HL-60 (cell line): ENCODE measurements at regions not wholly inside any gene's neighbourhood (a gene's known extent, or its start where the extent isn't known, plus 50 kb on each side); places are given as distances from the start of the nearest gene placed in this dataset.

Source experiments
- DNase-seq, 2 experiments: peaks; one replicate each; pipeline ENCODE4 v3.0.0-alpha.2; 2010 to 2020; ENCODE audit warnings: low read depth in 1 of 2, low spot score in 1 of 2
- H3K27ac ChIP-seq: fragments of 250-450 bp; sonication (Bioruptor Pico); replicated peaks from 2 replicates; pipeline ENCODE4 v1.5.1; 2020; ENCODE audit warnings: mild to moderate bottlenecking, moderate library complexity
- H3K27me3 ChIP-seq: fragments of 250-450 bp; sonication (Bioruptor Pico); 2 replicates; pipeline ENCODE4 v1.5.1; 2021; ENCODE audit warnings: mild to moderate bottlenecking, moderate library complexity; ENCODE audit not compliant: insufficient read depth, poor library complexity, severe bottlenecking
- H3K4me3 ChIP-seq: replicated peaks from 2 replicates; pipeline ENCODE4 v1.5.1; 2011; ENCODE audit warnings: mild to moderate bottlenecking, control low read depth, low read length; ENCODE audit not compliant: insufficient read depth
- GABPA ChIP-seq: IDR thresholded peaks from 2 replicates; pipeline ENCODE4 v1.6.1; 2012; ENCODE audit warnings: low read depth
- POLR2AphosphoS5 ChIP-seq: IDR thresholded peaks from 2 replicates; pipeline ENCODE4 v1.6.1; 2012; ENCODE audit warnings: low read depth
- SPI1 ChIP-seq: IDR thresholded peaks from 2 replicates; pipeline ENCODE4 v1.6.1; 2012; ENCODE audit warnings: low read depth, mild to moderate bottlenecking, borderline replicate concordance
- TF ChIP-seq, protein P1 (sequence below): IDR thresholded peaks from one replicate; pipeline ENCODE4 v1.5.1; 2011; ENCODE audit warnings: low read length, control low read depth, inconsistent platforms; ENCODE audit not compliant: insufficient read depth
- TF ChIP-seq, protein P2 (sequence below): IDR thresholded peaks from 2 replicates; pipeline ENCODE4 v1.6.1; 2012; ENCODE audit warnings: low read depth; ENCODE audit not compliant: insufficient replicate concordance

DNA sequence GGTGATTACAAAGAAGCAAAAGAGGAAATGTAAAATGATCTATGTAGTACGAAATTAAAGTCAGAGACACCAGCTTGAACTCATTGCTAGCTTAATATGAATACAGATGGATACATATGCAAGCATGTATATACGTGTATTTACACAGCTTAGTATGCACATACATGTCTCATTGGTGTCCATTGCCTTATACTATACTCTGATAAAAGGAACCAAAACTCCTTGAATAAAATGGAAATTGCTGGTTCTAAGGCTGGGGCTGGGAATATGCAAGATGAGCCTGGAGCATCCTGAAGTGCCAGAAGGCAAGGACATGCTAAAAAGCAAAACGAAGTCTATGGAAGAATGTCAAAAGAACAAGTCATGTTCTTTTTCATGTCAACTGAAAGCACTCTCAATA lies 1424.4 kb upstream of the SLC39A10 start:
- TF ChIP-seq SPI1 = no peak
- TF ChIP-seq POLR2AphosphoS5 = no peak
- TF ChIP-seq, protein P1, sequence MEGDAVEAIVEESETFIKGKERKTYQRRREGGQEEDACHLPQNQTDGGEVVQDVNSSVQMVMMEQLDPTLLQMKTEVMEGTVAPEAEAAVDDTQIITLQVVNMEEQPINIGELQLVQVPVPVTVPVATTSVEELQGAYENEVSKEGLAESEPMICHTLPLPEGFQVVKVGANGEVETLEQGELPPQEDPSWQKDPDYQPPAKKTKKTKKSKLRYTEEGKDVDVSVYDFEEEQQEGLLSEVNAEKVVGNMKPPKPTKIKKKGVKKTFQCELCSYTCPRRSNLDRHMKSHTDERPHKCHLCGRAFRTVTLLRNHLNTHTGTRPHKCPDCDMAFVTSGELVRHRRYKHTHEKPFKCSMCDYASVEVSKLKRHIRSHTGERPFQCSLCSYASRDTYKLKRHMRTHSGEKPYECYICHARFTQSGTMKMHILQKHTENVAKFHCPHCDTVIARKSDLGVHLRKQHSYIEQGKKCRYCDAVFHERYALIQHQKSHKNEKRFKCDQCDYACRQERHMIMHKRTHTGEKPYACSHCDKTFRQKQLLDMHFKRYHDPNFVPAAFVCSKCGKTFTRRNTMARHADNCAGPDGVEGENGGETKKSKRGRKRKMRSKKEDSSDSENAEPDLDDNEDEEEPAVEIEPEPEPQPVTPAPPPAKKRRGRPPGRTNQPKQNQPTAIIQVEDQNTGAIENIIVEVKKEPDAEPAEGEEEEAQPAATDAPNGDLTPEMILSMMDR = no peak
- TF ChIP-seq GABPA = no peak
- TF ChIP-seq, protein P2, sequence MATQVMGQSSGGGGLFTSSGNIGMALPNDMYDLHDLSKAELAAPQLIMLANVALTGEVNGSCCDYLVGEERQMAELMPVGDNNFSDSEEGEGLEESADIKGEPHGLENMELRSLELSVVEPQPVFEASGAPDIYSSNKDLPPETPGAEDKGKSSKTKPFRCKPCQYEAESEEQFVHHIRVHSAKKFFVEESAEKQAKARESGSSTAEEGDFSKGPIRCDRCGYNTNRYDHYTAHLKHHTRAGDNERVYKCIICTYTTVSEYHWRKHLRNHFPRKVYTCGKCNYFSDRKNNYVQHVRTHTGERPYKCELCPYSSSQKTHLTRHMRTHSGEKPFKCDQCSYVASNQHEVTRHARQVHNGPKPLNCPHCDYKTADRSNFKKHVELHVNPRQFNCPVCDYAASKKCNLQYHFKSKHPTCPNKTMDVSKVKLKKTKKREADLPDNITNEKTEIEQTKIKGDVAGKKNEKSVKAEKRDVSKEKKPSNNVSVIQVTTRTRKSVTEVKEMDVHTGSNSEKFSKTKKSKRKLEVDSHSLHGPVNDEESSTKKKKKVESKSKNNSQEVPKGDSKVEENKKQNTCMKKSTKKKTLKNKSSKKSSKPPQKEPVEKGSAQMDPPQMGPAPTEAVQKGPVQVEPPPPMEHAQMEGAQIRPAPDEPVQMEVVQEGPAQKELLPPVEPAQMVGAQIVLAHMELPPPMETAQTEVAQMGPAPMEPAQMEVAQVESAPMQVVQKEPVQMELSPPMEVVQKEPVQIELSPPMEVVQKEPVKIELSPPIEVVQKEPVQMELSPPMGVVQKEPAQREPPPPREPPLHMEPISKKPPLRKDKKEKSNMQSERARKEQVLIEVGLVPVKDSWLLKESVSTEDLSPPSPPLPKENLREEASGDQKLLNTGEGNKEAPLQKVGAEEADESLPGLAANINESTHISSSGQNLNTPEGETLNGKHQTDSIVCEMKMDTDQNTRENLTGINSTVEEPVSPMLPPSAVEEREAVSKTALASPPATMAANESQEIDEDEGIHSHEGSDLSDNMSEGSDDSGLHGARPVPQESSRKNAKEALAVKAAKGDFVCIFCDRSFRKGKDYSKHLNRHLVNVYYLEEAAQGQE = no peak
- H3K27me3 ChIP-seq = no peaks in the 10 kb centered on the region
- no peak overlapping the region for H3K27ac ChIP-seq
- no peak overlapping the region for H3K4me3 ChIP-seq
- no peak for DNase-seq

DNA sequence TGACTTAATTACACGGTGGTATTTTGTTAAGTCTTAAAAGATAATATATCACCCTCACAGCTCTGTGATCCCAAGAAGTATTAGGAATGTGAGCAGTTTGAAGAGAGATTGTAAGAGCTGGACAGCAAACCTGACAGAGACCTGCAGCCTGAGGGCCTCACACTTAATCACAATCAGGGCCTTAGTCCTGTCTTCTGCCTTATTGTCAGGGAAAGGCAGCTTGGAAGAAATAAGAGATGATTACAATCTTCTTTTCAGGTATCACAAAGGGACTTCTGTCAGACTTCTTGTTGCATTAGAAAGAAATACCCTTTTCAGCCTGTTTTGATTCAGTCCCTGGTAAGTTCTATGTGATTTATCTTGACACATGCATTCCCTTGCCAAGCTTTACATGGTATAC lies 1433.8 kb upstream of the SLC39A10 start:
- H3K27me3 ChIP-seq = no peaks in the 10 kb centered on the region
- no peak for TF ChIP-seq SPI1
- no peak for TF ChIP-seq GABPA
- TF ChIP-seq, protein P1 = no peak
- TF ChIP-seq, protein P2 = no peak
- TF ChIP-seq POLR2AphosphoS5 = no peak
- no peak for DNase-seq
- H3K4me3 ChIP-seq = no peak overlapping the region
- no peak overlapping the region for H3K27ac ChIP-seq

DNA sequence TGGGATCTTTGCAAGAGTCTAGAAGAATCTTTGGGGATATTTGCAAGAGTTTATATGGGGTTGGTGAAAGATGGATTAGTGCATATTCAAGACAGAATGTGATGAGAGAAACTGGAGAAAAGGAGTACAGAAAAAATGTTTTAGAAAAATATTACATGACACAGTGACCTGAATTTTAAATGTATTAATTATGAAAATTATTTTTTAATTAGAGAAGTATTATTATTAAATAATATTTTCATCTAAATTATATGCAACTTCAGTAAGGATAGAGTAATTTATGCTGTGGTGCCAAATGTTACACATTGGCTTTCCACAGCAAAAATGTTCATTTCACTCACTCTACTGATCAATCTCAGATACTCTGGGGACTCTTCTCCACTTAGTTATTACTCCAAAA lies 1442.8 kb upstream of the SLC39A10 start:
- no peak for DNase-seq
- TF ChIP-seq, protein P1 = no peak
- TF ChIP-seq, protein P2 = no peak
- TF ChIP-seq POLR2AphosphoS5 = no peak
- TF ChIP-seq SPI1 = no peak
- TF ChIP-seq GABPA = no peak

More for the DNA sequence above, 1442.8 kb upstream of the SLC39A10 start:
- H3K27me3 ChIP-seq = no peaks in the 10 kb centered on the region
- no peak overlapping the region for H3K4me3 ChIP-seq
- no peak overlapping the region for H3K27ac ChIP-seq
